NCI-H187 treated with DMSO at 0.1 percent for 48 hours (cell line): ENCODE measurements at regions not wholly inside any gene's neighbourhood (a gene's known extent, or its start where the extent isn't known, plus 50 kb on each side); places are given as distances from the start of the nearest gene placed in this dataset.

Experiments used
- DNase-seq: peaks from one replicate; lab custom pipeline; 2025; lab: John Stamatoyannopoulos, UW

GRCh38 chr9:14395317-14396082, 81.6 kb upstream of the NFIB start:
- DNase-seq, result no peak

DNA sequence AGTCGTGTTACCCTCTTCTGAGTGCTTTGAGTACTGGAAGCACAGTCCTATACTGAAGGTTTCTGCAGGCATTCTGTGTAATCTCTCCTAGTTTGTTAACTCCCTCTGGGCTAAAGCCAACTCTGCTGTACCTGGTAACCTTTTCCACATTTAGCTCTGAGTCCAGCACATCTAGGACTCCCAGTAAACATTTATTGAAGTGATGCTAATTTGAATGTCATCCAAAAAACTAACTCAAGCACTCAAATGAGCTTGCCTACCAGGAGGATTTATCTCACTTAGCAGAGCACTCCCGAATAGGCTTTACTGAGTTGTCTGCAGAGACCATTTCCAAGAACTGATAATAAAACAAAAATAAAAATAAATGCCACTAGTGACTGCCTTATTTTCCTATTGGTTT, 79.5 kb upstream of the NFIB start:
- DNase-seq, result no peak

- no peak for DNase-seq
Observed at GRCh38 chr9:14391620-14392019, 77.7 kb upstream of the NFIB start.

- no peak for DNase-seq
Observed at GRCh38 chr9:14389657-14390056, 75.7 kb upstream of the NFIB start.

DNA sequence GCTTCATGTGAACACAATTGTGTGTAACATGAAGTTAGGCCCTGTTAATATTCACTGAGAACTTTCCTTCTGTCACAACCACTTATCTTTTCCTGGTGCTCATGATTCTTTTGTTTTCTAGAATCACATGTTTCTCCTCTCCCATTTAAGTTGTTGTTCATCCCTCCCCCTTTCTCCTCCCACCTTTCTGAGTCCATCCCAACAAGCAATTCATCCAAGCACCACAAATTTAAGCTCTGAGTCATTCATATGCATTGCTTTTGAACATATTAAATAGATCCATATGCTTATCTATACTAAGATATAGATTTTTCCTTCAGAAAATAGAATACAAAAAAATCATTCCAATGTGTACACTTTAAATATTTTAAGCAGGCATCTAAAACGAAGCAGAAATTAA, 75.2 kb upstream of the NFIB start:
- DNase-seq, result no peak

DNA sequence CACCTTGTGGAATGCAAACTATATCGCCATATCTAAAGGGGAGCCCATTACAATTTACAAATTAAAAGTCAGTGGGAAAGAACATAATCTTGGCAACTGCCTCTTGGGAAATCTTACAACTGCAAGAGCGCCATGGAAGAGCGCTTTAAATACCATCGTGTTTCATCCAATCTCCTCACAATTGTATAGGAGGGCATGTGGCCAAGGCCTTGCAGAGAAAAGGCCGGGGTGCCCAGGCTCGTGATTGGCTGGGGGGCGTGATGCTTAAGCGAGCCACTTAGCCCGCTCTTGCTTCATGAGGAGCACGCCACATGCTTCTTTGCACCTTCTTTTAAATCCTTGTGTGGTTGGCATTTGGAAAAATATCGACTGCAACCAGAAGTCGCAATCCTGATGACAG, 69.8 kb upstream of the NFIB start:
- no peak for DNase-seq

DNA sequence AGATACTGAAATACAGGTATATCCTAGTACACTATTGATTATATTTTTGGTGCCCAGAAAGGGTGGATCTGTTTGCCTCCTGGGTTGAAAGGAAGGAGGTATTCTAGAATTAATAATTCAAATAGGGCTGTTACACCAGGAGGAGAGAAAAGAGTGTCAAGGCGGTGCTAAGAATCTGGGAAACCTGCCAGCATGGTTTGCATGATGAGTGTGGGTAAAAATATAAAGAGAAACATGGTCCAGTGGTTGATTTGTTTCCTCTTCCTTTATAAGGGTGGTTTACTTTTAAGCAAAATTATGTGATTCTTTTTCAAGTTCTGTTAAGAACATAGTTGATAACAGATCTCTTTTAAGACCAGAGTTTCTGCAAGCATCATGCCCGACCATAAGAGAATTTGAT, 69.4 kb upstream of the NFIB start:
- DNase-seq, result no peak

DNA sequence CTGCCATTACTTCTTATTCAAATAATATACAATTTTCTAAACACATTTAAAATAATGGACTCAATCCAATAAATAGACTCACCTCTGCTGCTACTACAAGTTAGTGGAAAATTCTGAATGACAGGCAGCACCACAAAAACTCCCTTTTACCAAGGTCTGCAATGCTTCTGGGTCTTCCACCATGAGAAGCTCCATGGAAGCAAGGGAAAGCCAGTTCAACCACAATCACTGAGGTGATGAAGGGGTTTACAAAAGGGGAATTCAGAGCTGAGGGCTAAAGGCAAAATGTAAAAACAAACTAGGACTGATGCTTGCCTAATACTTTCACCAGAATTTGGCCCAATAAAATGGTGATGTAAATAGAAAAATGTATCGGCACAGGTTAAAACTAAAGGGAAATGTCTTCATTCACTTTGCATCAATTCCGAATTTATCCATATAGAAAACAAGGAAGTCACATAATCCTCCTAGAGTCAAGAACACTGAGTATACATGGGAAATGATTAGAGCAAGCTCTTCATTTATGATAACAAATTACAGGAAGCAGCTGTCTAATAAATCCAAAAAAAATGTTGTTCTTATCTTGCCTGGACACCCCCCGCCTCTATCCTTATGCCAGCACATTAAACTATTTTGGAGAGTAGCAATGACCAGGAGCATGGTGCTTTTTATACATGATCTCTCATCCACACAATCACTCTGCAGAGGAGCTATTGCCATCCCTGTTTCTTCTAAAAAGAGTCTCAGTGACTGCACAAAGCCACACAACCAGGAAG, 66.3 kb upstream of the NFIB start:
- DNase-seq, result no peak

GRCh38 chr9:14379280-14379679, 65.3 kb upstream of the NFIB start:
- no peak for DNase-seq

DNA sequence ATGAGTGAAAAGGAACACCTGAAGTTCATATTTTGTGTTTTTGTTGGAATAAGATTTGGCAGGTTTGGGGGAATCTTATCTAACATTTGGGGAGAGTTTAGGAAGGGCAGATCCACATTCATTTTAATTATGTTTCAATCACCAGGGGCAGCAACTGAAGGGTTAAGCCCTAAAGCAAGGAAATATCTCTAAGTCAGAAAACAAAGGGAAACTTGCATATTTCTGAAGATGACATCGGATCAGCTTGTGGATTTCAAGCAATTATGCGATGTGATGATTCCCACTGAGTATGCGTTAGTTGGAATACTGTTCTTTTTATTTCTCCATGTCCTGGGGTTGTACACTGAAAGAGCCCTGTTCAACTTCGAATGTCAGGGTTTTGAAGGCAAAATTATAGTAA, 59.8 kb upstream of the NFIB start:
- no peak for DNase-seq

DNA sequence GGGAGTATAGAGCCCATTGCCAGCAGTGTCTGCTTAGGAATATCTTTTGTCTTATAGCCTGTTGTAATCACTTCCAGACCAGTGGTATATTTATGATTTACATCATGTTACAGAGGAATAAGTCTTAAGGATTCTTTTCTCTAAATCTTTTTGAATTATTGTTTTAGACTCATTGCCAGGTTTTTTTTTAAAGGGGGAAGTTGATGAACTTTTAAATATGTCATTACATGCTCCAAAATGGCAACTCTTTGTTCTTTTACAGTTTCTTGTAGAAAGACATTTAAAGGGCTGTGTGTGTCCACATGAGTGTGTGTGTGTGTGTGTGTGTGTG, 59.4 kb upstream of the NFIB start:
- no peak for DNase-seq

DNA sequence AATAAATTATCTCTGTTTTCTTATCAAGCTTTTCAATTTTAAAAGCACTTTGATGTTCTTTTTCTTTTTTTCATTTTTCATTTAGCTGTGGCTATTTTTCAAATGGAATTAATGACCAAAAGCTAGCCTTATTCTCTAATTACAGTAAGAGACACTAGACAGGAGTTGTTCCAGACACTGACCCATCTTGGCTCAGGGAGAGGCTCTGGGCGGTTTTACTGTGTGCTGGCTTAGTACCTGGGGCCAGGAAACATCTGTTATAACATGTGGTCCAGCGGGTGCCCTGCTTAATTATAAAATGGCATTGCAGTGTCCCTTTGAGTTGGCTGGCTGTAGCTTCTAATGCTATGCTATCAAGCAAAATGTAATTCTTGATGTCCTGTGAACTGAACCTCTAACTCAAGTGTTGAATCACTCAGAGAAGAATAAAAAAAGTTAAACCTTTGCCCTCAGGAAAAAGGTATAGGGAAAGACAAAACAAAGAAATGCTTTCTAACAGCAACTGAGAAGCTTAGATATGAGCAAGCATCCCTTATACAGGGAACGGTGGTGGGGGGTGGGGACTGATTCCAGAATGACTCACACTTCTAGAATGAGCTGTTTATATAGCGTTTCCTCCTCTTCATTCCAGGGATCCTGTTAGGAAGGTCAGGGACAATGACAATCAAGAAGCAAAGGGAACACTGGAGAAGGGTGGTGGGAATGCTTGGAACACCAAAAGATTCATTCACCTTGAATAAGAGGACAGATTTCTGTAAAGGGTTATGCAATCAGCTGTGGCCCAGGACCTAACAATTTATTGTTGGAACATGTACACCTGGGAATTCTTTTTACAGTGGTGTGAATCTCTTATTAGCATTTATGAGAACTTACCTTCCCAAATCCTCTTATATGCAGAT, 58.7 kb upstream of the NFIB start:
- no peak for DNase-seq

- no peak for DNase-seq
Observed at GRCh38 chr9:14369011-14369410, 55.1 kb upstream of the NFIB start.

DNA sequence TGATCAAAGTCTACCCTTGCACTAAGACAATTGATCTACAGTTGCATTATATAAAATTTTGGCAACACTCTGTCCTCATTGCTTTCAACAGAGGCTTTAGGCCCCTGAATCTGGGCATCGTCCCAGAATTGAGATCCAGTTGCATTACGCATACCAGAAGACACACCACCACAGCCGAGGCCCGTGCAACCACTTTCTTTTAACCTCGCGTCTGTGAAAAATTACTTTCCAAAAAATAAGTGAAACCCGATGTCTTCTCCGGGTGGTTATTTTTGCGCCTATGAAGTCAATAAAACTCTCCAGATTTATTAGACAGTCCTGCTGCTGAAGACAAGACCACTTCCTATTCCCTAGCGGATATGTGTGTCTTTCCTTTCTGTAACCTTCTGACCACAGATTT, 52.1 kb upstream of the NFIB start:
- DNase-seq, result no peak

GRCh38 chr9:14365670-14366069, 51.7 kb upstream of the NFIB start:
- no peak for DNase-seq
